ENCODE measurements at regions not wholly inside any gene's neighbourhood (a gene's known extent, or its start where the extent isn't known, plus 50 kb on each side); places are given as distances from the start of the nearest gene placed in this dataset.

GRCh38 chr22:27210111-27210730 is 552.8 kb downstream of the MIAT start:
- Histone ChIP-seq H3K27me3 (ENCODE audit: insufficient read depth, low read length) (no peaks in the 10 kb centered on the region; the same call in 1 of the 2 replicates), H3T11ph (ENCODE audit: low read length) (no peak overlapping the region), H4K91ac (ENCODE audit: insufficient read length, low read depth, low read length) (no peak overlapping the region), H2AFZ (ENCODE audit: low read length) (no peak overlapping the region), H3K4ac (ENCODE audit: low read depth, low read length) (no peak overlapping the region), H3K27ac (ENCODE audit: insufficient read length, low read depth, low read length) (no peak overlapping the region), H3K14ac (ENCODE audit: insufficient read depth, low read length) (no peak overlapping the region), H3K23ac (ENCODE audit: insufficient read length, low read depth, low read length) (no peak overlapping the region), H3K9me3 (ENCODE audit: control insufficient read depth, low read depth, low read length) (no peaks in the 10 kb centered on the region), H3K56ac (ENCODE audit: insufficient read length, low read depth, low read length) (no peak overlapping the region), H3K79me2 (ENCODE audit: insufficient read depth, low read length) (no peaks in the 10 kb centered on the region), H3K18ac (ENCODE audit: insufficient read length, low read depth, low read length) (no peak overlapping the region), H2BK20ac (ENCODE audit: low read depth, low read length, poor library complexity, severe bottlenecking) (no peak overlapping the region), H2BK120ac (ENCODE audit: low read depth, low read length, poor library complexity, severe bottlenecking) (no peak overlapping the region), H3K4me2 (ENCODE audit: insufficient read depth, insufficient read length, low read length) (no peak overlapping the region), H2BK15ac (ENCODE audit: low read depth, low read length) (no peak overlapping the region), H3K9ac (ENCODE audit: extremely low read depth, insufficient read length, low read length) (no peak overlapping the region), H4K20me1 (ENCODE audit: control insufficient read depth, insufficient read depth, insufficient read length) (no peaks in the 10 kb centered on the region), H3K23me2 (ENCODE audit: insufficient read length, low read depth, low read length, poor library complexity, severe bottlenecking) (no peaks in the 10 kb centered on the region), H2BK5ac (ENCODE audit: insufficient read length, low read length) (no peak overlapping the region), H4K5ac (ENCODE audit: insufficient read length, low read depth, low read length) (no peak overlapping the region), H2BK12ac (ENCODE audit: insufficient read length, low read depth, low read length) (no peak overlapping the region), H3K4me1 (ENCODE audit: insufficient read depth, low read length) (0 out of 2 replicates have a peak, but pooled peaks cover 2% of the 10 kb centered on the region), H3K79me1 (ENCODE audit: insufficient read depth, low read depth, low read length, poor library complexity, severe bottlenecking) (no peaks in the 10 kb centered on the region), H2AK5ac (ENCODE audit: insufficient read length, low read length) (no peak overlapping the region), H4K8ac (replicated peaks; ENCODE audit: insufficient read length, low read depth, low read length) (no peak overlapping the region)
- Mint-ChIP-seq H3K27me3 (ENCODE audit: low read depth) (peaks cover 13% of the 10 kb centered on the region), H3K4me1 (peaks cover 19% of the 10 kb centered on the region in 2 experiments), H3K4me3 (no peak overlapping the region), H3K9me3 (no peaks in the 10 kb centered on the region), H3K27ac (peak overlapping the region in 1 of 3 experiments; percentile 39; a peak in 1 of 7 replicates), H3K36me3 (ENCODE audit: insufficient read depth in 1 of 3, low read depth in 3 of 3) (no peaks in the 10 kb centered on the region)
- TF ChIP-seq, protein P1, sequence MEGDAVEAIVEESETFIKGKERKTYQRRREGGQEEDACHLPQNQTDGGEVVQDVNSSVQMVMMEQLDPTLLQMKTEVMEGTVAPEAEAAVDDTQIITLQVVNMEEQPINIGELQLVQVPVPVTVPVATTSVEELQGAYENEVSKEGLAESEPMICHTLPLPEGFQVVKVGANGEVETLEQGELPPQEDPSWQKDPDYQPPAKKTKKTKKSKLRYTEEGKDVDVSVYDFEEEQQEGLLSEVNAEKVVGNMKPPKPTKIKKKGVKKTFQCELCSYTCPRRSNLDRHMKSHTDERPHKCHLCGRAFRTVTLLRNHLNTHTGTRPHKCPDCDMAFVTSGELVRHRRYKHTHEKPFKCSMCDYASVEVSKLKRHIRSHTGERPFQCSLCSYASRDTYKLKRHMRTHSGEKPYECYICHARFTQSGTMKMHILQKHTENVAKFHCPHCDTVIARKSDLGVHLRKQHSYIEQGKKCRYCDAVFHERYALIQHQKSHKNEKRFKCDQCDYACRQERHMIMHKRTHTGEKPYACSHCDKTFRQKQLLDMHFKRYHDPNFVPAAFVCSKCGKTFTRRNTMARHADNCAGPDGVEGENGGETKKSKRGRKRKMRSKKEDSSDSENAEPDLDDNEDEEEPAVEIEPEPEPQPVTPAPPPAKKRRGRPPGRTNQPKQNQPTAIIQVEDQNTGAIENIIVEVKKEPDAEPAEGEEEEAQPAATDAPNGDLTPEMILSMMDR (conservative IDR thresholded peaks at IDR 0.05): no peak
- DNase-seq: peak; percentile 21
- WGBS (ENCODE audit: extremely low coverage, insufficient read length, low lambda C conversion rate): no CpG with 5 or more reads among the region's 10 CpGs
